Common myeloid progenitor, CD34-positive (primary cell): ENCODE measurements at regions not wholly inside any gene's neighbourhood (a gene's known extent, or its start where the extent isn't known, plus 50 kb on each side); places are given as distances from the start of the nearest gene placed in this dataset.

Source experiments
- CTCF ChIA-PET: fragments of 350-600 bp; sonication (Branson Sonifier 250); formaldehyde crosslinking; loops from one replicate; lab custom pipeline; 2021; ENCODE audit warnings: antibody characterized with exemption; lab: Charles Lee
- POLR2A ChIA-PET: fragments of 350-600 bp; sonication (Branson Sonifier 250); formaldehyde crosslinking; loops from one replicate; lab custom pipeline; 2021; ENCODE audit warnings: antibody characterized with exemption; lab: Charles Lee
- DNase-seq, 3 donors: peaks; one replicate each; pipeline versions ENCODE4 v3.0.0 to v3.0.0-alpha.2; 2013
- H3K27ac ChIP-seq, 2 experiments: 1 replicate in 1 of 2; 2 replicates in 1 of 2; pipeline ENCODE4 v1.7.0; 2013; ENCODE audit warnings: inconsistent platforms in 2 of 2, low read length in 2 of 2, mild to moderate bottlenecking in 2 of 2, low read depth in 1 of 2, moderate library complexity in 1 of 2; ENCODE audit not compliant: severe bottlenecking in 2 of 2, insufficient read depth in 1 of 2, poor library complexity in 1 of 2
- H3K27me3 ChIP-seq, 5 experiments: replicated peaks in 2 of 5; 1 replicate in 3 of 5; 2 replicates in 2 of 5; pipeline versions ENCODE4 v1.6.1 to v1.7.0; 2013; ENCODE audit warnings: low read length in 4 of 5, mild to moderate bottlenecking in 2 of 5, moderate library complexity in 2 of 5, inconsistent platforms in 1 of 5; ENCODE audit not compliant: insufficient read depth in 5 of 5, control insufficient read depth in 4 of 5
- H3K36me3 ChIP-seq, 4 experiments: 1 replicate in 2 of 4; 2 replicates in 2 of 4; pipeline versions ENCODE4 v1.6.1 to v1.7.0; 2013; ENCODE audit warnings: low read length in 3 of 4, control low read depth in 1 of 4, mild to moderate bottlenecking in 1 of 4; ENCODE audit not compliant: control insufficient read depth in 4 of 4, insufficient read depth in 4 of 4
- H3K4me1 ChIP-seq, 4 experiments: 1 replicate in 3 of 4; 2 replicates in 1 of 4; pipeline versions ENCODE4 v1.6.1 to v1.7.1; 2013; ENCODE audit warnings: low read length in 3 of 4, mild to moderate bottlenecking in 3 of 4, control low read depth in 1 of 4, inconsistent platforms in 1 of 4, moderate library complexity in 1 of 4; ENCODE audit not compliant: control insufficient read depth in 4 of 4, insufficient read depth in 4 of 4; ENCODE audit errors: control extremely low read depth in 1 of 4
- H3K4me3 ChIP-seq, 7 experiments: 1 replicate in 4 of 7; 2 replicates in 3 of 7; pipeline versions ENCODE4 v1.5.1 to v1.7.0; 2013; ENCODE audit warnings: mild to moderate bottlenecking in 7 of 7, low read length in 6 of 7, moderate library complexity in 6 of 7, inconsistent platforms in 2 of 7, low read depth in 2 of 7, control low read depth in 1 of 7; ENCODE audit not compliant: insufficient read depth in 4 of 7, control insufficient read depth in 1 of 7; ENCODE audit errors: extremely low read depth in 1 of 7
- H3K9me3 ChIP-seq, 5 experiments: 1 replicate in 4 of 5; 2 replicates in 1 of 5; pipeline versions ENCODE4 v1.6.1 to v1.7.1; 2013; ENCODE audit warnings: low read length in 4 of 5, mild to moderate bottlenecking in 2 of 5, inconsistent platforms in 1 of 5, low read depth in 1 of 5, moderate library complexity in 1 of 5; ENCODE audit not compliant: control insufficient read depth in 4 of 5, insufficient read depth in 2 of 5; ENCODE audit errors: control extremely low read depth in 1 of 5
- WGBS: methylation state at CpG from one replicate; pipeline ENCODE4 v1.1.5; 2013; ENCODE audit not compliant: insufficient coverage; 5-methylcytosine and 5-hydroxymethylcytosine counted together

DNA sequence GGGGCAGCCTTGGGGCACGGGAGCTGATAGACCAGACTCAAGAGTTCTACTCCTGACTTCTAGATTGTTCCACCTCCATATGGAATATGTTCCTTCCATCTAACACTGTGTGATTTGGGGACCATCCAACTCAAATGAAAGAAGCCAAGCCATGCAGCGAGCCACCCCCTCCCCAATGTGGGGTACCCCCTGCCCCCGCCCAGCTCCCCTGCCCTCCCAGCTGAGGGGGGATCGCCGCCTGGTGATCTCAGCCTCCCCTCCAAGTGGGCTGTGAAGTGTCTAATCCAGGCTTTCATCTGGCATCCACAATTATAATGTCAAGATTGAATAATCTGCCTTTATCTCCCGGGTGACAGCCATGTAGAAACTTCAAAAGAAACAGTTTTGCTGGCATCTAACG, 246.1 kb downstream of the RPS24 start:
- H3K36me3 ChIP-seq = no peaks in the 10 kb centered on the region
- H3K4me1 ChIP-seq = no peaks in the 10 kb centered on the region
- no CpG with 5 or more reads among the region's 7 CpGs for WGBS
- ChIA-PET CTCF (interaction anchor here (1.5 kb wide), 1 partner anchor 53 kb away, joined by 3 read pairs; no protein-coding TSS in a partner anchor), POLR2A (no interaction called here)
- DNase-seq = no peak
- peaks cover 0 to 2% (median 0%) of the 10 kb centered on the region in 5 experiments for H3K27me3 ChIP-seq
- H3K9me3 ChIP-seq = no peaks in the 10 kb centered on the region
- no peak overlapping the region for H3K4me3 ChIP-seq
- H3K27ac ChIP-seq = no peak overlapping the region

DNA sequence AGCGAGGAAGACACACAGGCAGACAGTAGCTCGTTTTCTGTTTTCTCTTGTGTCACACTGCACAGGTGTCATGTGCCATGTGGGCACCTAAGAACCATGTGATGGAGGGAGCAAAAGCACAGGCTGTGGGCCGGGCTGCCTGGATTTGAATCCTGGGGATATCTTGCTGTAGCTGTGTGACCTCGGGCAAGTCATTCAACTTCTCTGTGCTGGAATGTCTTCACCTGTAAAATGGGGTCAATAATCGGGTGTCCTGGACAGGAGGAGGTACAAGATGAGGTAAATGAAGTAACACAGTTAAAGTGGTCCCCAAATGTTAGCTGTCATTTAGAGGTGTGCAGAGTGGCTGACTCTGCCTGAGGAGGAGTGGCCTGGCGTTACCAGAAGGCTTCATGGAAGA, 246.9 kb downstream of the RPS24 start:
- H3K4me3 ChIP-seq = no peak overlapping the region
- no peaks in the 10 kb centered on the region for H3K36me3 ChIP-seq
- no peak overlapping the region for H3K27ac ChIP-seq
- WGBS = 97% methylated on average over 6 of the region's 6 CpGs
- POLR2A ChIA-PET = no interaction called here
- H3K9me3 ChIP-seq = no peaks in the 10 kb centered on the region
- no peaks in the 10 kb centered on the region for H3K4me1 ChIP-seq
- CTCF ChIA-PET = interaction anchor here (2.5 kb wide), 1 partner anchor 11 kb away, joined by 8 read pairs; no protein-coding TSS in a partner anchor
- H3K27me3 ChIP-seq = no peaks in the 10 kb centered on the region
- no peak for DNase-seq

DNA sequence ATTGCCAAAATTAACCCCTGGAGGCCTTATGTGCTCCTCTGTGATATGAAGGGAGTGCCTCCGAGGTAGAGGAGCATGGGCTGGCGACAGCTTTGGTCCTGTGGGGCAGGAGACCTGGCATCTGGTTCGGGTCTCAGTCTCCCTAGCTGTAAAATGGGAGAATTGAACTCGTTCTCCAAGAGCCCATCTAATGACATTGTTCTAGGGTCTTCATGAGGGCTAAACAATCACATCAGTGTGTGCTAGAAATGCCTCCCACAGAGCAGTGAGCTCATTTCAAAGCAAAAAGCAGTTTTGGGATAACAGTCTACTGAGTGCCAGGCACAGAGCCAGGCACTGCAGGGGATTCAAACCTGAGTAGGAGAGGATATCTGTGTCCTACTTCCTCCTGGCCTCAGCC, 248.0 kb downstream of the RPS24 start:
- ChIA-PET POLR2A (no interaction called here), CTCF (interaction anchor here (1.3 to 2.5 kb wide), 2 partner anchors 10 to 25 kb away, joined by 3 to 8 read pairs; no protein-coding TSS in a partner anchor)
- 98% methylated on average over 4 of the region's 4 CpGs for WGBS
- no peak for DNase-seq
- Histone ChIP-seq H3K27ac (no peak overlapping the region), H3K36me3 (no peaks in the 10 kb centered on the region), H3K4me1 (no peaks in the 10 kb centered on the region), H3K4me3 (no peak overlapping the region), H3K9me3 (no peaks in the 10 kb centered on the region), H3K27me3 (no peaks in the 10 kb centered on the region)

DNA sequence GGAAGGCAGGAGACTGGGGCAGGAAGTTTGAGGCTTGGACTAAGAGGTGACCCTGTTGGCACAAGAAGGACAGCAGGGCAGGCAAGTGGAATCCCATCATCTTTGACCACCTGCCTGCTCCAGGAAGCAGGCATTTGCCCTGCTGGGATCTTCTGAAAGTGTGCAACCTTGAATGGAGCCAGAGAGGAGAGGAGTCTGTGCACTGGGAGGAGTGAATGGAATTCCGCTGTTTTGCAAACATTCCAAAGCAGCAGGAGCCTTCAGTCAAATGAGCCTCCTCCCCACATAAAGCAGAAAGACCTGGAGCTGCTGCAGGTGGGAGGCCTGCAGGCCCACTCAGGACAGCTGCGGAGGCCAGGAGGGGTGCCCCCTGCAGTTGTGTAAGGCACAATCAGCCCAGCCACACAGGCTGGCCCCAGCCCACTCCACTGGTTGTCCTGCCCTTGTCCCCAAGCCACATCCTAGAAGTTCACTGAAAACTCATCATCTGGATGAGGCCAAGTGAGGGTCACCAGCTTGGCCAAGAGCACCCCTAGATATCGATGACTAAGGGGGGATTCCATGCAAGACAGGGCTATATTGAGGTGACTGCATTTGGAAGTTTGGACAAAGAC, 249.5 kb downstream of the RPS24 start:
- 100% methylated on average over 2 of the region's 3 CpGs for WGBS
- no peak overlapping the region for H3K4me3 ChIP-seq
- H3K4me1 ChIP-seq = no peaks in the 10 kb centered on the region
- no peak for DNase-seq
- CTCF ChIA-PET = interaction anchor here (1.0 to 2.5 kb wide), 3 partner anchors 8 to 23 kb away, joined by 3 to 8 read pairs (median 4); no protein-coding TSS in a partner anchor
- POLR2A ChIA-PET = no interaction called here
- no peaks in the 10 kb centered on the region for H3K27me3 ChIP-seq
- H3K36me3 ChIP-seq = no peaks in the 10 kb centered on the region
- no peak overlapping the region for H3K27ac ChIP-seq
- H3K9me3 ChIP-seq = no peaks in the 10 kb centered on the region

DNA sequence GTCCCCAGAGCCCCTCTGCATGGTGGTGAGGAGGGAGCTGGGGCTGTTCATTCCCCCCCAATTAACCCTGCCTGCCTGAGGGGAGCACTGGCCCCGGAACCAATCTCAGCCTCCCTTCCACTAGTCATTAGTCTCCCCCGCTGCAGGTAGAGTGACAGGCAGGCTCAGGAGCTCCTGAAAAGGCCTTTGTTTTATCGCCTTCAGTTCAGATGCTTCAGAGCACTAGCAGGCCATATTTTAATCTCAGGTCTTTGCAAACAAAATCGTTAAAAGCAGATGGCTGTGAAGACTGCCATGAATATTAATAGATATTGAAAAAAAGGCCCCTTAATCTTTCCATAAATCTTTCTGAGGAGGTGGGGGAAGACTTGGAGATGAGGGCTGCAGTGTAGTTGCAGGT, 250.7 kb downstream of the RPS24 start:
- H3K27ac ChIP-seq = no peak overlapping the region
- H3K9me3 ChIP-seq = no peaks in the 10 kb centered on the region
- H3K27me3 ChIP-seq = no peaks in the 10 kb centered on the region
- WGBS = 96% methylated on average over 3 of the region's 4 CpGs
- H3K36me3 ChIP-seq = no peaks in the 10 kb centered on the region
- POLR2A ChIA-PET = no interaction called here
- H3K4me1 ChIP-seq = no peaks in the 10 kb centered on the region
- CTCF ChIA-PET = interaction anchor here (1.1 to 1.5 kb wide), 2 partner anchors 18 kb away, joined by 3 to 4 read pairs; no protein-coding TSS in a partner anchor
- H3K4me3 ChIP-seq = no peak overlapping the region
- no peak for DNase-seq

DNA sequence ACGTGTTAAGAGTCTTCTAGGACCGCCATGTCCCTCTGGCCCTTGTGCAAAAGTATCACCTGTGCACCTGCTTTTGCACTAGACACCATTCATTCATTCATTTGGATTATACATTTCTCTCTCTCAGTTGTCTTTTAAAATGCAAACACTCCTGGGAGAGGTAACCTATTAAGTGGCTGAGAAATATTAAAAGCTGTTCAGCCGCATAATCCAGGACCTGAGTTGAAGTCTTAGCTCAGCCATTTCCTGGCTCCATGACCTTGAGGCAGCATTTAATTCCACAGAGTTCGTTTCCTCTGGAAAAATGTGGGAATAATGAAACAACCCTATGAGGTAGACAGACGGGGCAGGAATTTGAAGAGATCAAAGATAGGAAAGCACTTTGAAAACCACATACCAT, 251.6 kb downstream of the RPS24 start:
- H3K4me3 ChIP-seq = no peak overlapping the region
- no peaks in the 10 kb centered on the region for H3K4me1 ChIP-seq
- DNase-seq = no peak
- no peaks in the 10 kb centered on the region for H3K27me3 ChIP-seq
- no peaks in the 10 kb centered on the region for H3K36me3 ChIP-seq
- H3K27ac ChIP-seq = no peak overlapping the region
- H3K9me3 ChIP-seq = no peaks in the 10 kb centered on the region
- WGBS = 100% methylated on average over 4 of the region's 5 CpGs
- CTCF ChIA-PET = interaction anchor here (1.1 kb wide), 1 partner anchor 17 kb away, joined by 3 read pairs; no protein-coding TSS in a partner anchor
- POLR2A ChIA-PET = no interaction called here

DNA sequence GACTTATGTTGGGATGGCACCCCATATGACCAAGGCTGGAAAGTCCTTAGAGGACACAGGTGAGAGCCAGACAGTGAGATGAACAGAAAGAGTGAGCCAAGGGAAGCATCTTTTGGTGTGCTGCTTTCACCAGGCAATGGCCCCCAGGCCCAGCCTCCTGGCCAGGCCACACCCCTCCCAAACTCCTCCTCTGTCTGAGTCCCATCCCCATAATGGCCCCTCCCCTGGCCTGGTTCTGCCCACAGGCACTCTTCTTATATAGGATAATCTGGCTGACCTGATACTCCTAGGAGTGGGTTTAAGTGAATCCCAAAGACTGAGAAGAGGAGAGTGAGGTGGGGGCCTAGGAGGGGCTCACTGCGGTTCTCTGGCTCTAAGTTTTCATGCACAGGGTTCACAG, 252.5 kb downstream of the RPS24 start:
- ChIA-PET POLR2A (no interaction called here), CTCF (no interaction called here)
- no peak for DNase-seq
- WGBS = no CpG with 5 or more reads among the region's 1 CpG
- Histone ChIP-seq H3K9me3 (no peaks in the 10 kb centered on the region), H3K4me1 (no peaks in the 10 kb centered on the region), H3K27ac (no peak overlapping the region), H3K4me3 (no peak overlapping the region), H3K36me3 (no peaks in the 10 kb centered on the region), H3K27me3 (no peaks in the 10 kb centered on the region)
